ENCODE measurements at regions not wholly inside any gene's neighbourhood (a gene's known extent, or its start where the extent isn't known, plus 50 kb on each side); places are given as distances from the start of the nearest gene placed in this dataset.

DNA sequence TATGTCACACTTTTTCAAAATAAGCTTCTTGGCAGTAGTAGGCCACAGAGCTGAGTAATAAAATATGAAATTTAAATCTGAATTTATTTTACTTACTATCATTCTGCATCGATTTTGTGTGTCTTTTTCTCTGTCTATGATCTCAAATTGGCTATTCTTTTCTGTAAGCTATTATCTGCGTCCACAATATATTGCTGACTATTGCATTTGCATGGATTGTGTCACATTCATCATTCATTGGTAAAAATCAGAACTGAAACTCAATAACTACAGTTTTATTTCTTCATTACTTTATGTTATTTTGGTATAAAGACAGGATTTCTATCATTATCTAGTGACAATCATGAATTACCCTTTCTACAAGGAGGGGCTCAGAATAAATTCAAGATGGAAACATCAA, 154.8 kb upstream of the AGR3 start:
- Histone ChIP-seq H3K36me3 (no peaks in the 10 kb centered on the region), H3K27me3 (no peaks in the 10 kb centered on the region; the same call in none of the 2 replicates), H3K4me1 (no peaks in the 10 kb centered on the region), H3K9me3 (no peaks in the 10 kb centered on the region), H3K4me3 (ENCODE audit: low read depth, low read length) (no peak overlapping the region)
- TF ChIP-seq, protein P1, sequence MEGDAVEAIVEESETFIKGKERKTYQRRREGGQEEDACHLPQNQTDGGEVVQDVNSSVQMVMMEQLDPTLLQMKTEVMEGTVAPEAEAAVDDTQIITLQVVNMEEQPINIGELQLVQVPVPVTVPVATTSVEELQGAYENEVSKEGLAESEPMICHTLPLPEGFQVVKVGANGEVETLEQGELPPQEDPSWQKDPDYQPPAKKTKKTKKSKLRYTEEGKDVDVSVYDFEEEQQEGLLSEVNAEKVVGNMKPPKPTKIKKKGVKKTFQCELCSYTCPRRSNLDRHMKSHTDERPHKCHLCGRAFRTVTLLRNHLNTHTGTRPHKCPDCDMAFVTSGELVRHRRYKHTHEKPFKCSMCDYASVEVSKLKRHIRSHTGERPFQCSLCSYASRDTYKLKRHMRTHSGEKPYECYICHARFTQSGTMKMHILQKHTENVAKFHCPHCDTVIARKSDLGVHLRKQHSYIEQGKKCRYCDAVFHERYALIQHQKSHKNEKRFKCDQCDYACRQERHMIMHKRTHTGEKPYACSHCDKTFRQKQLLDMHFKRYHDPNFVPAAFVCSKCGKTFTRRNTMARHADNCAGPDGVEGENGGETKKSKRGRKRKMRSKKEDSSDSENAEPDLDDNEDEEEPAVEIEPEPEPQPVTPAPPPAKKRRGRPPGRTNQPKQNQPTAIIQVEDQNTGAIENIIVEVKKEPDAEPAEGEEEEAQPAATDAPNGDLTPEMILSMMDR (IDR thresholded peaks at IDR 0.05; ENCODE audit: low read depth, low read length): no peak
- no peak for DNase-seq

DNA sequence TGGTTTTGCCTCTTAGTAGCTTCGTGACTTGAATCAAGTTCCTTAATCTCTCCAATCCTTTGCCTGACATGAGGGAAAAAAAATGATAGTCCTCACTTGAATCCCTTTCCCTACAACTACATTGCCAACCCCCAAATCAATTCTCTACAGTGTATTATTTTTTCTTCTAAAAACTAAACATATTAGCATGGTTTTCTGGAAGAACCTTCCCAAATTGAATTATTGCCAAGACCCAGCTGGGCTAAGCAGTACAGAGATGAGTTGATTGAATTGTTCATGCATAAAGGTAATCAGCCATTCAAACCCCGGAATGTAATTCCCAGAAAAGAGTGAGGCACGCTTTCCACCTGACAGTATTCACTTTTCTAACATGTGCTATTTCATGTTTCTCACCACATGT, 155.6 kb upstream of the AGR3 start:
- no peak for DNase-seq
- H3K9me3 ChIP-seq: no peaks in the 10 kb centered on the region
- no peaks in the 10 kb centered on the region for H3K36me3 ChIP-seq
- no peak overlapping the region for H3K4me3 ChIP-seq (ENCODE audit: low read depth, low read length)
- H3K4me1 ChIP-seq: no peaks in the 10 kb centered on the region
- TF ChIP-seq, protein P1 (IDR thresholded peaks at IDR 0.05; ENCODE audit: low read depth, low read length): no peak
- H3K27me3 ChIP-seq: no peaks in the 10 kb centered on the region; the same call in none of the 2 replicates

DNA sequence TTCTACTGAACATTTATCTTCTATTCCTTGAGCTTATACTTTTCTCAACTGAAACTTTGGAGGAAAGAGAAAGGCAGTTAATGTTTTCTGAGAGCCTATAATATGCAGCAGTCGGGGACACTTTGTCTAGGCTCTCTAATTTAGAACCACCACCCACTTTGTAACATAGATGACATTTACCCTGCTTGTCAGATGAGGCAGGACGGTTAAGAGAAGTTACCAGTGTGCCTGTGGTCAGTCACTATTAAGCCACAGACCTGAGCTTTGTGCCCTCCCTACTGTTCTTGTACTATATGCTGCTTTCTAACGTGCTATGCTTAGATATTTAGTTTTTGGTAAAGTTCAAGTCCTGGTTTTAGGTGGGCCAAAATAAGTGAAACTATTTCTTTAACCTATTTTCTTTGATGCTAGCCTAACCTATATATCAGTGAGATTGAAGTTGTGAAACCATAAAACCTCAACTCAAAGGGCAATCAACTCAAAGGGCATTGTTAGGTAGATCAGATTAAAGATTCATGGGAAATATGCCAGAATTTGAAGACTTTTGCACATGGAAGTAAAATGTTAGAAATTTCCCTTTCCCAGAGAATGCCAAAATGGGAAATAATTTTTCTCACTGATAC, 156.5 kb upstream of the AGR3 start:
- no peaks in the 10 kb centered on the region; the same call in none of the 2 replicates for H3K27me3 ChIP-seq
- no peak overlapping the region for H3K4me3 ChIP-seq (ENCODE audit: low read depth, low read length)
- H3K36me3 ChIP-seq: no peaks in the 10 kb centered on the region
- TF ChIP-seq, protein P1 (IDR thresholded peaks at IDR 0.05; ENCODE audit: low read depth, low read length): no peak
- no peaks in the 10 kb centered on the region for H3K4me1 ChIP-seq
- no peak for DNase-seq
- H3K9me3 ChIP-seq: no peaks in the 10 kb centered on the region

DNA sequence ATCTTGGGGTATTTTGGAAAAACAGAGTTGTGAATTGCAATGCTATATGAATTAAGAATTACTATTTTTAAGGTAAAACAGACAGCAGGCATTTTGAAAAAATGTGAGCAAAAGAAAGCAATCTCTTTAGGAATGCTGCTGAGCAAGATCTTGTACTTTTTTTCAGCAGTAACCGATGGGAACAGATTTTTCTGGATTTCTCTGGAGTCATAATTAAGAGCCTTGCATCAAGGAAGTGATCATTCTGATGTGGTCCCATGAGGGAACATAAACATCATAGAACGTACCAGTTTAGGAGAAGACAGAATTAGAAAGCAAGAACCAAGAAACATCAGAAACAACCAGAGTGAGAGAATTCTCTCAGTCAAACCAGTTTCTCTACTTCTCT, 157.0 kb upstream of the AGR3 start:
- Histone ChIP-seq H3K9me3 (no peaks in the 10 kb centered on the region), H3K27me3 (no peaks in the 10 kb centered on the region; the same call in none of the 2 replicates), H3K36me3 (no peaks in the 10 kb centered on the region), H3K4me3 (ENCODE audit: low read depth, low read length) (no peak overlapping the region), H3K4me1 (no peaks in the 10 kb centered on the region)
- TF ChIP-seq, protein P1 (IDR thresholded peaks at IDR 0.05; ENCODE audit: low read depth, low read length): no peak
- DNase-seq: no peak

DNA sequence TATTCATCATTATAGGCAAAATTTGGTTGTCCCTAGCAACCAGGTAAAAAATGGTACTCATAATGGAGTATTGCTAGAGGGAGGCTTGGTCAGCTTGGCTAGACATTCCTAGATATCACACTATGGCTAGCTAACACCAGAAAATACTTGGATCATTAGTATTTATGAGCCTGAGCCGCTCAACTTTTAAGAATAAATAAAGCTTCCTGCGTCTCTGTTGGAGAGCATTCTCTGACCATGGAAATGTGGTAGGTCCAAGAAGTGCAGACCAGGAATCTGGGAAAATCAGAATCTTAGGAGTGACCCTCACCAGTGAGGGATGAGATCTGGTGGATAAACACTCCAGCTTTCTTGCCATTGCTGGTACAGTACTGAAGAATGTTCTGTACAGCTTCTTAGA, 157.6 kb upstream of the AGR3 start:
- TF ChIP-seq, protein P1 (IDR thresholded peaks at IDR 0.05; ENCODE audit: low read depth, low read length): no peak
- H3K27me3 ChIP-seq: no peaks in the 10 kb centered on the region; the same call in none of the 2 replicates
- no peaks in the 10 kb centered on the region for H3K36me3 ChIP-seq
- no peak for DNase-seq
- H3K9me3 ChIP-seq: no peaks in the 10 kb centered on the region
- H3K4me1 ChIP-seq: no peaks in the 10 kb centered on the region
- H3K4me3 ChIP-seq (ENCODE audit: low read depth, low read length): no peak overlapping the region

DNA sequence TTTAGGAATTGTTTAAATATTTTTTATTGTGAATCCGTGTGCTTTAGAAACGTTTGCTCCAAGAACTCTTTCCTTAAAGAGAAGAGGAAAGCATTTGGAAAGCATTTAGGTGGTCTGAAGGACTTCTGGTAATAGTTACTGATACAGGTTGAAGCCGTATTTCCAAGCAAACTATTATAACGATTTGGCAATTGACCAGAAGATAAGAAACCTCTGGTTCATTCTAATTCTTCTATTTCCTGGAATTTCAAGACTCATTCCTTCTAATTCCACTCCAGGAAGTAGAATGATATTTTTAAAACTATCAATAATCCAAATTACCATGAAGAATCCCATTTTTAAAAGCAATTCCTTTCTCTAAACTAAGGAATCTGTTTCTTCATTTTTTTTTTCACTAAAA, 158.9 kb upstream of the AGR3 start:
- no peaks in the 10 kb centered on the region; the same call in none of the 2 replicates for H3K27me3 ChIP-seq
- no peaks in the 10 kb centered on the region for H3K4me1 ChIP-seq
- no peaks in the 10 kb centered on the region for H3K36me3 ChIP-seq
- H3K9me3 ChIP-seq: no peaks in the 10 kb centered on the region
- TF ChIP-seq, protein P1 (IDR thresholded peaks at IDR 0.05; ENCODE audit: low read depth, low read length): no peak
- H3K4me3 ChIP-seq (ENCODE audit: low read depth, low read length): no peak overlapping the region
- no peak for DNase-seq

Data from BE2C (cell line).